Epidermal melanocyte (primary cell): ENCODE measurements at regions not wholly inside any gene's neighbourhood (a gene's known extent, or its start where the extent isn't known, plus 50 kb on each side); places are given as distances from the start of the nearest gene placed in this dataset.
A peak's percentile ranks its signal among the peaks of the same experiment; 100 is the strongest.
"Not testable (repeated sequence)": the region's sequence is repeated elsewhere in the genome, so short reads cannot be mapped to it uniquely, and the experiment has no call there.

ENCODE experiments used
- DNase-seq: peaks from one replicate; pipeline ENCODE4 v3.0.0; 2011; ENCODE audit warnings: low spot score; ENCODE audit not compliant: insufficient read length

GRCh38 chr9:73981405-73981804, 515.7 kb upstream of the RORB start:
- no peak for DNase-seq

GRCh38 chr9:73995836-73996235, 501.3 kb upstream of the RORB start:
- DNase-seq = no peak

- no peak for DNase-seq
Observed at GRCh38 chr9:73996844-73997243, 500.3 kb upstream of the RORB start.

GRCh38 chr9:74001382-74001781, 495.8 kb upstream of the RORB start:
- DNase-seq = no peak

GRCh38 chr9:74006935-74007334, 490.2 kb upstream of the RORB start:
- no peak for DNase-seq

- no peak for DNase-seq
Observed at GRCh38 chr9:74007833-74008232, 489.3 kb upstream of the RORB start.

GRCh38 chr9:74016004-74016403, 481.1 kb upstream of the RORB start:
- DNase-seq = no peak

GRCh38 chr9:74025402-74025925, 471.7 kb upstream of the RORB start:
- peak; percentile 34 for DNase-seq

- no peak for DNase-seq
Observed at GRCh38 chr9:74032421-74032820, 464.7 kb upstream of the RORB start.

- no peak for DNase-seq
Observed at GRCh38 chr9:74035786-74036185, 461.3 kb upstream of the RORB start.

GRCh38 chr9:74036549-74037231, 460.4 kb upstream of the RORB start:
- no peak for DNase-seq

GRCh38 chr9:74037274-74037673, 459.9 kb upstream of the RORB start:
- no peak for DNase-seq

- DNase-seq = no peak
Observed at GRCh38 chr9:74041588-74041987, 455.5 kb upstream of the RORB start.

GRCh38 chr9:74044844-74045243, 452.3 kb upstream of the RORB start:
- DNase-seq = no peak

- no peak for DNase-seq
Observed at GRCh38 chr9:74056023-74056422, 441.1 kb upstream of the RORB start.

GRCh38 chr9:74057051-74057450, 440.1 kb upstream of the RORB start:
- DNase-seq = not testable (repeated sequence)

GRCh38 chr9:74064702-74065101, 432.4 kb upstream of the RORB start:
- DNase-seq = no peak

GRCh38 chr9:74066128-74066527, 431.0 kb upstream of the RORB start:
- no peak for DNase-seq

GRCh38 chr9:74066605-74067004, 430.5 kb upstream of the RORB start:
- DNase-seq = no peak

GRCh38 chr9:74071502-74071901, 425.6 kb upstream of the RORB start:
- no peak for DNase-seq

GRCh38 chr9:74073897-74074296, 423.2 kb upstream of the RORB start:
- no peak for DNase-seq

GRCh38 chr9:74078647-74079046, 418.5 kb upstream of the RORB start:
- DNase-seq = peak; percentile 20

- not testable (repeated sequence) for DNase-seq
Observed at GRCh38 chr9:74080652-74081051, 416.5 kb upstream of the RORB start.
